HepG2 (cell line): ENCODE measurements at regions not wholly inside any gene's neighbourhood (a gene's known extent, or its start where the extent isn't known, plus 50 kb on each side); places are given as distances from the start of the nearest gene placed in this dataset.

Experiments
- ATAC-seq: fragments of 200-7000 bp; cut with Tn5 transposase; 3 replicates; pipeline ENCODE4 v1.9.1; 2020; ENCODE audit warnings: mild to moderate bottlenecking, moderate library complexity
- BruUV-seq: library from RNA; stranded (reverse); fragments of 400-500 nt; replicated peaks from 2 replicates; lab custom pipeline; 2021; lab: Mats Ljungman, UMichigan
- CTCF ChIA-PET: fragments of 300-600 bp; formaldehyde crosslinking; extraction: SDS; loops from one replicate; lab custom pipeline; 2021; ENCODE audit warnings: low total read pairs, inconsistent platforms, low intra/inter-chr PET ratio; lab: Yijun Ruan, JAX
- POLR2A ChIA-PET: fragments of 350-600 bp; sonication (Branson Sonifier 250); formaldehyde crosslinking; loops from one replicate; lab custom pipeline; 2020; ENCODE audit warnings: antibody characterized with exemption, inconsistent platforms; lab: Yijun Ruan, JAX
- DNase-seq: peaks from one replicate; pipeline ENCODE4 v3.0.0-alpha.2; 2015; ENCODE audit warnings: low spot score
- FAIRE-seq: peaks from 3 replicates; lab custom pipeline; 2011; peaks lifted over from hg19 to GRCh38; lab: Jason Lieb, UNC
- H2AFZ ChIP-seq: one replicate; pipeline ENCODE4 v1.6.1; 2011; ENCODE audit warnings: low read length, inconsistent platforms
- H3K27ac ChIP-seq: fragments of 300-600 bp; 3 replicates; pipeline ENCODE4 v1.8.0; 2011; ENCODE audit warnings: mixed run types, mild to moderate bottlenecking, mixed read lengths, low read length, inconsistent platforms; ENCODE audit not compliant: insufficient read depth; ENCODE audit errors: extremely low read length
- H3K27me3 ChIP-seq, 2 experiments: fragments of 200-600 bp in 1 of 2; 2 replicates in 1 of 2; 3 replicates in 1 of 2; pipeline versions ENCODE4 v1.6.0 to v1.8.0; 2011; ENCODE audit warnings: low read length in 2 of 2, mild to moderate bottlenecking in 2 of 2, moderate library complexity in 2 of 2, inconsistent platforms in 1 of 2; ENCODE audit not compliant: insufficient read depth in 2 of 2, control insufficient read depth in 1 of 2
- H3K36me3 ChIP-seq, 2 experiments: fragments of 200-600 bp in 1 of 2; replicated peaks in 1 of 2; 2 replicates in 1 of 2; 3 replicates in 1 of 2; pipeline versions ENCODE4 v1.5.1 to v1.8.0; 2011; ENCODE audit warnings: low read length in 2 of 2, inconsistent platforms in 1 of 2; ENCODE audit not compliant: insufficient read depth in 2 of 2, control insufficient read depth in 1 of 2
- H3K4me1 ChIP-seq: 2 replicates; pipeline ENCODE4 v1.5.1; 2012; ENCODE audit warnings: low read length, inconsistent platforms; ENCODE audit not compliant: insufficient read depth
- H3K4me2 ChIP-seq: 2 replicates; pipeline ENCODE4 v1.6.0; 2011; ENCODE audit warnings: low read depth, low read length, inconsistent platforms
- H3K4me3 ChIP-seq, 3 experiments: fragments of 200-600 bp in 1 of 3; sonication (generic), shearing (Covaris generic) in 1 of 3; replicated peaks in 1 of 3; 2 replicates each; pipeline ENCODE4 v1.5.1; 2011 to 2016; ENCODE audit warnings: low read length in 3 of 3, inconsistent platforms in 2 of 3, low read depth in 2 of 3, mild to moderate bottlenecking in 2 of 3, control low read depth in 1 of 3, mixed read lengths in 1 of 3; ENCODE audit not compliant: insufficient read depth in 1 of 3
- H3K79me2 ChIP-seq: one replicate; pipeline ENCODE4 v1.6.1; 2011; ENCODE audit warnings: low read length, inconsistent platforms; ENCODE audit not compliant: insufficient read depth
- H3K9ac ChIP-seq: 2 replicates; pipeline ENCODE4 v1.6.0; 2011; ENCODE audit warnings: mild to moderate bottlenecking, low read depth, low read length, inconsistent platforms; ENCODE audit not compliant: insufficient read depth
- H3K9me3 ChIP-seq: 2 replicates; pipeline ENCODE4 v1.5.1; 2012; ENCODE audit warnings: mild to moderate bottlenecking, low read length
- H4K20me1 ChIP-seq: 2 replicates; pipeline ENCODE4 v1.6.0; 2011; ENCODE audit warnings: inconsistent platforms, mild to moderate bottlenecking, low read length, moderate library complexity; ENCODE audit not compliant: insufficient read depth
- CBX5 ChIP-seq: sonication (generic); formaldehyde crosslinking; IDR thresholded peaks from 2 replicates; pipeline ENCODE4 v1.4.0; 2020; ENCODE audit warnings: missing genetic modification reagents, borderline replicate concordance
- MAFF ChIP-seq: IDR thresholded peaks from 2 replicates; pipeline ENCODE4 v1.6.1; 2011; ENCODE audit warnings: low read depth, low read length, improper control_type of control experiment
- MAFK ChIP-seq, 2 experiments: IDR thresholded peaks in 1 of 2; conservative IDR thresholded peaks in 1 of 2; 2 replicates each; pipeline ENCODE4 v1.6.1; 2011; ENCODE audit warnings: improper control_type of control experiment in 2 of 2, low read length in 2 of 2
- NFE2L2 ChIP-seq: fragments of 150-350 bp; IDR thresholded peaks from 2 replicates; pipeline ENCODE4 v1.6.1; 2014; ENCODE audit warnings: low read length
- POLR2AphosphoS5 ChIP-seq: IDR thresholded peaks from 2 replicates; pipeline ENCODE4 v1.6.1; 2012; ENCODE audit warnings: low read depth, low read length
- SNRNP70 ChIP-seq: fragments of 200-400 bp; formaldehyde crosslinking; IDR thresholded peaks from 2 replicates; pipeline ENCODE4 v1.6.1; 2017; ENCODE audit warnings: mild to moderate bottlenecking, low read depth, low read length, moderate library complexity
- ZBTB42 ChIP-seq: sonication (generic); formaldehyde crosslinking; IDR thresholded peaks from 2 replicates; pipeline ENCODE4 v1.5.0; 2020; ENCODE audit warnings: mild to moderate bottlenecking, missing genetic modification reagents
- ZMAT3 ChIP-seq: sonication (generic); formaldehyde crosslinking; conservative IDR thresholded peaks from 2 replicates; pipeline ENCODE4 v1.7.0; 2021; ENCODE audit warnings: missing genetic modification reagents
- ZMYM2 ChIP-seq: sonication (generic); formaldehyde crosslinking; IDR thresholded peaks from 2 replicates; pipeline ENCODE4 v1.8.0; 2022; ENCODE audit warnings: mild to moderate bottlenecking, missing genetic modification reagents
- WGBS: methylation state at CpG from one replicate; pipeline ENCODE4 v1.1.6; 2017; ENCODE audit warnings: low lambda C conversion rate; 5-methylcytosine and 5-hydroxymethylcytosine counted together
- in situ Hi-C: cut with HindIII; loops from 2 replicates; pipeline ENCODE4 v1.10.0; 2017; ENCODE audit warnings: low pct_unique_long_range_greater_than_20kb; ENCODE audit not compliant: extremely low pct_ligation_motif_present
- intact Hi-C: fragments of 100-400 bp; cut with micrococcal nuclease; formaldehyde crosslinking; loops from one replicate; pipeline ENCODE4 v1.10.0; 2022; ENCODE audit not compliant: unreplicated experiment
- TF ChIP-seq, protein P1 (sequence below): IDR thresholded peaks from 2 replicates; pipeline ENCODE4 v1.6.1; 2016; ENCODE audit warnings: low read depth, control low read depth
- TF ChIP-seq, protein P2 (sequence below): sonication (generic); formaldehyde crosslinking; conservative IDR thresholded peaks from 2 replicates; pipeline ENCODE4 v1.8.0; 2022; ENCODE audit warnings: missing genetic modification reagents
- TF ChIP-seq, protein P3 (sequence below): sonication (generic); formaldehyde crosslinking; IDR thresholded peaks from 2 replicates; pipeline ENCODE4 v1.5.0; 2020; ENCODE audit warnings: mild to moderate bottlenecking, missing genetic modification reagents
- TF ChIP-seq, protein P4 (sequence below): sonication (generic); formaldehyde crosslinking; IDR thresholded peaks from 2 replicates; pipeline ENCODE4 v1.5.1; 2020; ENCODE audit warnings: missing genetic modification reagents, mild to moderate bottlenecking, borderline replicate concordance

DNA sequence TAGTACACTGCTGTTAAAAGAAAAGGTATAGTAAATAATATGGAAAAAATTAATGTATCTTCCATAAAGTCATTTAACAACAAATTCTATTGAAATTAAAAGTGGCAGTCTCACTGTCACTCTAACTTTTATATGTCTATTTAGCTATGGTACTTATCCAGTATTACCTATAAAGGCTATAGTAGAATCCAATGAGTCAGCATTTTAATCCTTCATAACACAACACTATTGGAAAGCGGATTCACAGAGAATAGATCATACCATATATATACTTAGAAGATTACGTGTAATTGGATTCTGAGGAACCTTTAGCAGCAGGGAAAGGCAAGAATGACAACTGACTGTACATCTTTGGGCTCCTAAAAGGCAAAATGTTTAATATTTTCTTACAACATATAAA lies 1942.6 kb downstream of the PCDH7 start:
- no peaks in the 10 kb centered on the region for H3K36me3 ChIP-seq
- FAIRE-seq (no peak), ATAC-seq (no peak), DNase-seq (no peak)
- H3K4me2 ChIP-seq, result no peak overlapping the region
- in situ Hi-C loops, result no loop called here
- no peaks in the 10 kb centered on the region for H3K27me3 ChIP-seq
- H3K9me3 ChIP-seq, result no peaks in the 10 kb centered on the region
- POLR2A ChIA-PET, result no interaction called here
- no peak overlapping the region for H3K4me3 ChIP-seq
- H3K4me1 ChIP-seq, result peaks cover 6% of the 10 kb centered on the region; the same call in 1 of the 2 replicates
- H3K79me2 ChIP-seq, result no peaks in the 10 kb centered on the region
- 46% methylated on average over 2 of the region's 2 CpGs for WGBS
- BruUV-seq, result no TSS peak
- H4K20me1 ChIP-seq, result no peaks in the 10 kb centered on the region
- no peak overlapping the region for H3K9ac ChIP-seq
- CTCF ChIA-PET, result no interaction called here
- H3K27ac ChIP-seq, result no peak overlapping the region
- H2AFZ ChIP-seq, result no peak overlapping the region
- intact Hi-C loops, result loop anchor here (10.0 kb wide), 1 partner anchor 82 kb away; no protein-coding TSS in a partner anchor
- TF ChIP-seq, protein P1, sequence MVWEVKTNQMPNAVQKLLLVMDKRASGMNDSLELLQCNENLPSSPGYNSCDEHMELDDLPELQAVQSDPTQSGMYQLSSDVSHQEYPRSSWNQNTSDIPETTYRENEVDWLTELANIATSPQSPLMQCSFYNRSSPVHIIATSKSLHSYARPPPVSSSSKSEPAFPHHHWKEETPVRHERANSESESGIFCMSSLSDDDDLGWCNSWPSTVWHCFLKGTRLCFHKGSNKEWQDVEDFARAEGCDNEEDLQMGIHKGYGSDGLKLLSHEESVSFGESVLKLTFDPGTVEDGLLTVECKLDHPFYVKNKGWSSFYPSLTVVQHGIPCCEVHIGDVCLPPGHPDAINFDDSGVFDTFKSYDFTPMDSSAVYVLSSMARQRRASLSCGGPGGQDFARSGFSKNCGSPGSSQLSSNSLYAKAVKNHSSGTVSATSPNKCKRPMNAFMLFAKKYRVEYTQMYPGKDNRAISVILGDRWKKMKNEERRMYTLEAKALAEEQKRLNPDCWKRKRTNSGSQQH, result no peak
- TF ChIP-seq ZMAT3 (CRISPR knock-in tag) (no peak), ZBTB42 (CRISPR knock-in tag) (no peak), MAFK (conservative IDR thresholded peaks at IDR 0.05 in 1 of 2, IDR thresholded peaks at IDR 0.05 in 1 of 2; ENCODE audit: low read length in 2 of 2) (peak; percentile 91 to 95), CBX5 (no peak), POLR2AphosphoS5 (no peak), NFE2L2 (peak; percentile 59), ZMYM2 (CRISPR knock-in tag) (no peak), SNRNP70 (no peak), MAFF (peak; percentile 88)
- TF ChIP-seq, protein P2, sequence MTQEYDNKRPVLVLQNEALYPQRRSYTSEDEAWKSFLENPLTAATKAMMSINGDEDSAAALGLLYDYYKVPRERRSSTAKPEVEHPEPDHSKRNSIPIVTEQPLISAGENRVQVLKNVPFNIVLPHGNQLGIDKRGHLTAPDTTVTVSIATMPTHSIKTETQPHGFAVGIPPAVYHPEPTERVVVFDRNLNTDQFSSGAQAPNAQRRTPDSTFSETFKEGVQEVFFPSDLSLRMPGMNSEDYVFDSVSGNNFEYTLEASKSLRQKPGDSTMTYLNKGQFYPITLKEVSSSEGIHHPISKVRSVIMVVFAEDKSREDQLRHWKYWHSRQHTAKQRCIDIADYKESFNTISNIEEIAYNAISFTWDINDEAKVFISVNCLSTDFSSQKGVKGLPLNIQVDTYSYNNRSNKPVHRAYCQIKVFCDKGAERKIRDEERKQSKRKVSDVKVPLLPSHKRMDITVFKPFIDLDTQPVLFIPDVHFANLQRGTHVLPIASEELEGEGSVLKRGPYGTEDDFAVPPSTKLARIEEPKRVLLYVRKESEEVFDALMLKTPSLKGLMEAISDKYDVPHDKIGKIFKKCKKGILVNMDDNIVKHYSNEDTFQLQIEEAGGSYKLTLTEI (CRISPR knock-in tag), result no peak
- TF ChIP-seq, protein P3, sequence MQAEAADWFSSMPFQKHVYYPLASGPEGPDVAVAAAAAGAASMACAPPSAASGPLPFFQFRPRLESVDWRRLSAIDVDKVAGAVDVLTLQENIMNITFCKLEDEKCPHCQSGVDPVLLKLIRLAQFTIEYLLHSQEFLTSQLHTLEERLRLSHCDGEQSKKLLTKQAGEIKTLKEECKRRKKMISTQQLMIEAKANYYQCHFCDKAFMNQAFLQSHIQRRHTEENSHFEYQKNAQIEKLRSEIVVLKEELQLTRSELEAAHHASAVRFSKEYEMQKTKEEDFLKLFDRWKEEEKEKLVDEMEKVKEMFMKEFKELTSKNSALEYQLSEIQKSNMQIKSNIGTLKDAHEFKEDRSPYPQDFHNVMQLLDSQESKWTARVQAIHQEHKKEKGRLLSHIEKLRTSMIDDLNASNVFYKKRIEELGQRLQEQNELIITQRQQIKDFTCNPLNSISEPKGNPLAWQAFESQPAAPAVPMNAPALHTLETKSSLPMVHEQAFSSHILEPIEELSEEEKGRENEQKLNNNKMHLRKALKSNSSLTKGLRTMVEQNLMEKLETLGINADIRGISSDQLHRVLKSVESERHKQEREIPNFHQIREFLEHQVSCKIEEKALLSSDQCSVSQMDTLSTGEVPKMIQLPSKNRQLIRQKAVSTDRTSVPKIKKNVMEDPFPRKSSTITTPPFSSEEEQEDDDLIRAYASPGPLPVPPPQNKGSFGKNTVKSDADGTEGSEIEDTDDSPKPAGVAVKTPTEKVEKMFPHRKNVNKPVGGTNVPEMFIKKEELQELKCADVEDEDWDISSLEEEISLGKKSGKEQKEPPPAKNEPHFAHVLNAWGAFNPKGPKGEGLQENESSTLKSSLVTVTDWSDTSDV, result no peak
- TF ChIP-seq, protein P4, sequence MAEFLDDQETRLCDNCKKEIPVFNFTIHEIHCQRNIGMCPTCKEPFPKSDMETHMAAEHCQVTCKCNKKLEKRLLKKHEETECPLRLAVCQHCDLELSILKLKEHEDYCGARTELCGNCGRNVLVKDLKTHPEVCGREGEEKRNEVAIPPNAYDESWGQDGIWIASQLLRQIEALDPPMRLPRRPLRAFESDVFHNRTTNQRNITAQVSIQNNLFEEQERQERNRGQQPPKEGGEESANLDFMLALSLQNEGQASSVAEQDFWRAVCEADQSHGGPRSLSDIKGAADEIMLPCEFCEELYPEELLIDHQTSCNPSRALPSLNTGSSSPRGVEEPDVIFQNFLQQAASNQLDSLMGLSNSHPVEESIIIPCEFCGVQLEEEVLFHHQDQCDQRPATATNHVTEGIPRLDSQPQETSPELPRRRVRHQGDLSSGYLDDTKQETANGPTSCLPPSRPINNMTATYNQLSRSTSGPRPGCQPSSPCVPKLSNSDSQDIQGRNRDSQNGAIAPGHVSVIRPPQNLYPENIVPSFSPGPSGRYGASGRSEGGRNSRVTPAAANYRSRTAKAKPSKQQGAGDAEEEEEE (CRISPR knock-in tag), result no peak
